ENCODE measurements at regions not wholly inside any gene's neighbourhood (a gene's known extent, or its start where the extent isn't known, plus 50 kb on each side); places are given as distances from the start of the nearest gene placed in this dataset.

- no peaks in the 10 kb centered on the region for H3K36me3 ChIP-seq (ENCODE audit: insufficient read depth, low read length)
- no peak overlapping the region for H3K4me2 ChIP-seq (ENCODE audit: insufficient read depth, low read length)
- H3K9ac ChIP-seq (ENCODE audit: low read depth, low read length): no peak overlapping the region
- no peaks in the 10 kb centered on the region for H3K9me3 ChIP-seq (ENCODE audit: insufficient read depth, low read length, severe bottlenecking)
- no peak for DNase-seq
- no peak for ATAC-seq (ENCODE audit: insufficient read depth, low read depth)
- H3K27me3 ChIP-seq (ENCODE audit: insufficient read depth, low read length, poor library complexity): no peaks in the 10 kb centered on the region
- H3K27ac ChIP-seq (ENCODE audit: low read length): no peak overlapping the region
- H3K4me3 ChIP-seq (ENCODE audit: low read depth in 1 of 2, low read length in 2 of 2): no peak overlapping the region
- H2AFZ ChIP-seq (ENCODE audit: low read depth, low read length): no peak overlapping the region
- no peaks in the 10 kb centered on the region for H3K79me2 ChIP-seq (ENCODE audit: insufficient read depth, low read length)
- no peaks in the 10 kb centered on the region for H3K4me1 ChIP-seq (ENCODE audit: insufficient read depth, low read length)
- H4K20me1 ChIP-seq (ENCODE audit: insufficient read depth, low read length): no peaks in the 10 kb centered on the region
- no peak for TF ChIP-seq EZH2 (IDR thresholded peaks at IDR 0.05; ENCODE audit: borderline replicate concordance, low read depth, low read length, severe bottlenecking)
These were observed 80.0 kb upstream of the NTRK2 start for GRCh38 chr9:84589542-84589941.

GRCh38 chr9:84590706-84591105 is 78.8 kb upstream of the NTRK2 start:
- no peak overlapping the region for H3K4me2 ChIP-seq (ENCODE audit: insufficient read depth, low read length)
- no peaks in the 10 kb centered on the region for H3K9me3 ChIP-seq (ENCODE audit: insufficient read depth, low read length, severe bottlenecking)
- H4K20me1 ChIP-seq (ENCODE audit: insufficient read depth, low read length): no peaks in the 10 kb centered on the region
- H3K4me3 ChIP-seq (ENCODE audit: low read depth in 1 of 2, low read length in 2 of 2): no peak overlapping the region
- no peaks in the 10 kb centered on the region for H3K27me3 ChIP-seq (ENCODE audit: insufficient read depth, low read length, poor library complexity)
- no peaks in the 10 kb centered on the region for H3K36me3 ChIP-seq (ENCODE audit: insufficient read depth, low read length)
- H2AFZ ChIP-seq (ENCODE audit: low read depth, low read length): no peak overlapping the region
- H3K9ac ChIP-seq (ENCODE audit: low read depth, low read length): no peak overlapping the region
- no peak for ATAC-seq (ENCODE audit: insufficient read depth, low read depth)
- TF ChIP-seq CTCF (IDR thresholded peaks at IDR 0.05; ENCODE audit: borderline replicate concordance, extremely low read depth, low read length, poor library complexity, severe bottlenecking): no peak
- TF ChIP-seq EZH2 (IDR thresholded peaks at IDR 0.05; ENCODE audit: borderline replicate concordance, low read depth, low read length, severe bottlenecking): no peak
- no peaks in the 10 kb centered on the region for H3K79me2 ChIP-seq (ENCODE audit: insufficient read depth, low read length)
- no peaks in the 10 kb centered on the region for H3K4me1 ChIP-seq (ENCODE audit: insufficient read depth, low read length)
- H3K27ac ChIP-seq (ENCODE audit: low read length): no peak overlapping the region
- DNase-seq: no peak

DNA sequence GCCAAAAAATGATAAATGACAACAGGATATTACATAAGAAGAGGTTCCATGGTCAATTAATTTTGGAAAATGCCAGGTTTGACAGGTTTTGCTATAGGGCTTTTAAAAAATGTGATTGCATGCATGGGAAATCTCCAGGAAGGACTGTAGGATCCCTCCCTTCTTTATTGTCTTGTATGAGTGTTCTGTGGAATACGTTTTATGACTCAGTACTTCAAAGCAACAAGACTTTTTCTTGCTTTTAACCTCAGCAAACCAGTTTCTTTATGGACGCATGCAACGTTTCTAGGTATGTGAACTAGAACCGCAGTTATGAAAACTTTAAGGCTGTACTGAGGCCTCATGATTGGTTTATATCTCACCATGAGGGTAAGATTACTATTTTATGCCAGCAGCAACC is 76.6 kb upstream of the NTRK2 start:
- Histone ChIP-seq H4K20me1 (ENCODE audit: insufficient read depth, low read length) (no peaks in the 10 kb centered on the region), H3K36me3 (ENCODE audit: insufficient read depth, low read length) (no peaks in the 10 kb centered on the region), H3K4me2 (ENCODE audit: insufficient read depth, low read length) (no peak overlapping the region), H3K27me3 (ENCODE audit: insufficient read depth, low read length, poor library complexity) (no peaks in the 10 kb centered on the region), H3K9ac (ENCODE audit: low read depth, low read length) (no peak overlapping the region), H3K27ac (ENCODE audit: low read length) (no peak overlapping the region), H3K4me3 (ENCODE audit: low read depth in 1 of 2, low read length in 2 of 2) (no peak overlapping the region), H3K9me3 (ENCODE audit: insufficient read depth, low read length, severe bottlenecking) (no peaks in the 10 kb centered on the region), H3K4me1 (ENCODE audit: insufficient read depth, low read length) (0 out of 2 replicates have a peak, but pooled peaks cover 3% of the 10 kb centered on the region), H2AFZ (ENCODE audit: low read depth, low read length) (no peak overlapping the region), H3K79me2 (ENCODE audit: insufficient read depth, low read length) (no peaks in the 10 kb centered on the region)
- no peak for DNase-seq
- no peak for ATAC-seq (ENCODE audit: insufficient read depth, low read depth)
- TF ChIP-seq CTCF (IDR thresholded peaks at IDR 0.05; ENCODE audit: borderline replicate concordance, extremely low read depth, low read length, poor library complexity, severe bottlenecking) (no peak), EZH2 (IDR thresholded peaks at IDR 0.05; ENCODE audit: borderline replicate concordance, low read depth, low read length, severe bottlenecking) (no peak)

GRCh38 chr9:84593352-84593751 is 76.2 kb upstream of the NTRK2 start:
- no peaks in the 10 kb centered on the region for H3K79me2 ChIP-seq (ENCODE audit: insufficient read depth, low read length)

More at GRCh38 chr9:84593352-84593751, 76.2 kb upstream of the NTRK2 start:
- Histone ChIP-seq H4K20me1 (ENCODE audit: insufficient read depth, low read length) (no peaks in the 10 kb centered on the region), H3K27me3 (ENCODE audit: insufficient read depth, low read length, poor library complexity) (no peaks in the 10 kb centered on the region), H3K4me1 (ENCODE audit: insufficient read depth, low read length) (0 out of 2 replicates have a peak, but pooled peaks cover 3% of the 10 kb centered on the region), H3K9me3 (ENCODE audit: insufficient read depth, low read length, severe bottlenecking) (no peaks in the 10 kb centered on the region), H3K4me3 (ENCODE audit: low read depth in 1 of 2, low read length in 2 of 2) (no peak overlapping the region), H3K9ac (ENCODE audit: low read depth, low read length) (no peak overlapping the region), H3K27ac (ENCODE audit: low read length) (no peak overlapping the region), H3K4me2 (ENCODE audit: insufficient read depth, low read length) (no peak overlapping the region), H3K36me3 (ENCODE audit: insufficient read depth, low read length) (no peaks in the 10 kb centered on the region), H2AFZ (ENCODE audit: low read depth, low read length) (no peak overlapping the region)
- TF ChIP-seq CTCF (IDR thresholded peaks at IDR 0.05; ENCODE audit: borderline replicate concordance, extremely low read depth, low read length, poor library complexity, severe bottlenecking): no peak
- DNase-seq (no peak), ATAC-seq (ENCODE audit: insufficient read depth, low read depth) (no peak)
